ENCODE measurements at regions not wholly inside any gene's neighbourhood (a gene's known extent, or its start where the extent isn't known, plus 50 kb on each side); places are given as distances from the start of the nearest gene placed in this dataset.

DNA sequence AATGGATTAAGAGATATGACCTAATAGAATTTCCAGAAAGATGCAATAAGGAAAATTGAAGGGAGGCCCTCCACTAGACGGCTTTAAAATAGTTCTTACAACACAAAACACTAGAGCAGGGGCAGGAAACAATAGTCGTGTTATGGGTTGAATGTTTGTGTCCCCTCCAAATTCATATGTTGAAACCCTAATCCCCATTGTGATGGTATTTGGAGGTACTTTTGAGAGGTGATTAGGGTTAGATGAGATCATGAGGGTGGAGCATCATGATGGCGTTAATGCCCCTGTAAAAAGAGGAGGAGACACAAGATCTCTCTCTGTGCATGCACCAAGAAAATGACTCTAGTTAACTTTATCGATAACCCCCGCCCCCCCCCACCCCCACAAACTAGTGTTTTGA lies 104.0 kb upstream of the HMGN3 start:
- no peak for DNase-seq (ENCODE audit: extremely low read depth in 1 of 4, low spot score in 3 of 4)
- no TSS peak for BruUV-seq (replicated peaks)
- ChIA-PET CTCF (ENCODE audit: low intra/inter-chr PET ratio) (interaction anchor here (0.6 kb wide), 1 partner anchor 340 kb away, joined by 4 read pairs; no protein-coding TSS in a partner anchor), POLR2A (no interaction called here)
- Histone ChIP-seq H3K79me2 (ENCODE audit: control insufficient read depth, insufficient read depth, low read length) (no peaks in the 10 kb centered on the region), H3K9ac (ENCODE audit: insufficient read depth in 1 of 2, low read depth in 2 of 2, low read length in 2 of 2) (no peak overlapping the region), H3K27me3 (ENCODE audit: control insufficient read depth in 2 of 2, insufficient read depth in 2 of 2, low read length in 2 of 2) (no peaks in the 10 kb centered on the region), H2AFZ (ENCODE audit: low read depth, low read length) (no peak overlapping the region), H3K4me3 (no peak overlapping the region), H4K20me1 (replicated peaks; ENCODE audit: control insufficient read depth, insufficient read depth, low read length) (no peaks in the 10 kb centered on the region), H3K36me3 (ENCODE audit: control insufficient read depth, insufficient read depth, low read length) (no peaks in the 10 kb centered on the region), H3K4me1 (replicated peaks in 1 of 2; ENCODE audit: control insufficient read depth in 2 of 2, insufficient read depth in 2 of 2, low read length in 2 of 2) (no peaks in the 10 kb centered on the region), H3K9me3 (replicated peaks; ENCODE audit: control insufficient read depth, insufficient read depth, low read depth, low read length) (no peaks in the 10 kb centered on the region), H3K9me1 (ENCODE audit: control insufficient read depth, insufficient read depth, low read length) (no peaks in the 10 kb centered on the region), H3K27ac (ENCODE audit: extremely low read depth, low read depth, low read length) (no peak overlapping the region), H3K4me2 (ENCODE audit: insufficient read depth, low read length) (no peak overlapping the region)
- intact Hi-C loops (cut with micrococcal nuclease) (no loop called here), in situ Hi-C loops (cut with MboI) (no loop called here)
- ATAC-seq = no peak
- 1% methylated on average over 4 of the region's 5 CpGs for WGBS (ENCODE audit: insufficient coverage, low coverage, missing lambda C conversion rate)
- FAIRE-seq = no peak
- no peak for TF ChIP-seq ZNF174 (CRISPR knock-in tag; IDR thresholded peaks at IDR 0.05)
- no peak for TF ChIP-seq TAF7 (tag; IDR thresholded peaks at IDR 0.05)
- no peak for TF ChIP-seq HIVEP1 (CRISPR knock-in tag; IDR thresholded peaks at IDR 0.05)
- TF ChIP-seq CBX1 (IDR thresholded peaks at IDR 0.05; ENCODE audit: low read depth) = no peak
- no peak for TF ChIP-seq TCF3 (CRISPR knock-in tag; IDR thresholded peaks at IDR 0.05)
- TF ChIP-seq, protein P1, sequence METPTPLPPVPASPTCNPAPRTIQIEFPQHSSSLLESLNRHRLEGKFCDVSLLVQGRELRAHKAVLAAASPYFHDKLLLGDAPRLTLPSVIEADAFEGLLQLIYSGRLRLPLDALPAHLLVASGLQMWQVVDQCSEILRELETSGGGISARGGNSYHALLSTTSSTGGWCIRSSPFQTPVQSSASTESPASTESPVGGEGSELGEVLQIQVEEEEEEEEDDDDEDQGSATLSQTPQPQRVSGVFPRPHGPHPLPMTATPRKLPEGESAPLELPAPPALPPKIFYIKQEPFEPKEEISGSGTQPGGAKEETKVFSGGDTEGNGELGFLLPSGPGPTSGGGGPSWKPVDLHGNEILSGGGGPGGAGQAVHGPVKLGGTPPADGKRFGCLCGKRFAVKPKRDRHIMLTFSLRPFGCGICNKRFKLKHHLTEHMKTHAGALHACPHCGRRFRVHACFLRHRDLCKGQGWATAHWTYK (CRISPR knock-in tag; IDR thresholded peaks at IDR 0.05) = no peak
- TF ChIP-seq RBM39 (optimal IDR thresholded peaks at IDR 0.05; ENCODE audit: low read depth, low read length) = no peak
- TF ChIP-seq TARDBP (IDR thresholded peaks at IDR 0.05) = no peak
- TF ChIP-seq, protein P2, sequence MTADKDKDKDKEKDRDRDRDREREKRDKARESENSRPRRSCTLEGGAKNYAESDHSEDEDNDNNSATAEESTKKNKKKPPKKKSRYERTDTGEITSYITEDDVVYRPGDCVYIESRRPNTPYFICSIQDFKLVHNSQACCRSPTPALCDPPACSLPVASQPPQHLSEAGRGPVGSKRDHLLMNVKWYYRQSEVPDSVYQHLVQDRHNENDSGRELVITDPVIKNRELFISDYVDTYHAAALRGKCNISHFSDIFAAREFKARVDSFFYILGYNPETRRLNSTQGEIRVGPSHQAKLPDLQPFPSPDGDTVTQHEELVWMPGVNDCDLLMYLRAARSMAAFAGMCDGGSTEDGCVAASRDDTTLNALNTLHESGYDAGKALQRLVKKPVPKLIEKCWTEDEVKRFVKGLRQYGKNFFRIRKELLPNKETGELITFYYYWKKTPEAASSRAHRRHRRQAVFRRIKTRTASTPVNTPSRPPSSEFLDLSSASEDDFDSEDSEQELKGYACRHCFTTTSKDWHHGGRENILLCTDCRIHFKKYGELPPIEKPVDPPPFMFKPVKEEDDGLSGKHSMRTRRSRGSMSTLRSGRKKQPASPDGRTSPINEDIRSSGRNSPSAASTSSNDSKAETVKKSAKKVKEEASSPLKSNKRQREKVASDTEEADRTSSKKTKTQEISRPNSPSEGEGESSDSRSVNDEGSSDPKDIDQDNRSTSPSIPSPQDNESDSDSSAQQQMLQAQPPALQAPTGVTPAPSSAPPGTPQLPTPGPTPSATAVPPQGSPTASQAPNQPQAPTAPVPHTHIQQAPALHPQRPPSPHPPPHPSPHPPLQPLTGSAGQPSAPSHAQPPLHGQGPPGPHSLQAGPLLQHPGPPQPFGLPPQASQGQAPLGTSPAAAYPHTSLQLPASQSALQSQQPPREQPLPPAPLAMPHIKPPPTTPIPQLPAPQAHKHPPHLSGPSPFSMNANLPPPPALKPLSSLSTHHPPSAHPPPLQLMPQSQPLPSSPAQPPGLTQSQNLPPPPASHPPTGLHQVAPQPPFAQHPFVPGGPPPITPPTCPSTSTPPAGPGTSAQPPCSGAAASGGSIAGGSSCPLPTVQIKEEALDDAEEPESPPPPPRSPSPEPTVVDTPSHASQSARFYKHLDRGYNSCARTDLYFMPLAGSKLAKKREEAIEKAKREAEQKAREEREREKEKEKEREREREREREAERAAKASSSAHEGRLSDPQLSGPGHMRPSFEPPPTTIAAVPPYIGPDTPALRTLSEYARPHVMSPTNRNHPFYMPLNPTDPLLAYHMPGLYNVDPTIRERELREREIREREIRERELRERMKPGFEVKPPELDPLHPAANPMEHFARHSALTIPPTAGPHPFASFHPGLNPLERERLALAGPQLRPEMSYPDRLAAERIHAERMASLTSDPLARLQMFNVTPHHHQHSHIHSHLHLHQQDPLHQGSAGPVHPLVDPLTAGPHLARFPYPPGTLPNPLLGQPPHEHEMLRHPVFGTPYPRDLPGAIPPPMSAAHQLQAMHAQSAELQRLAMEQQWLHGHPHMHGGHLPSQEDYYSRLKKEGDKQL (CRISPR knock-in tag; IDR thresholded peaks at IDR 0.05; ENCODE audit: borderline replicate concordance) = no peak
- no peak for TF ChIP-seq XRCC4 (IDR thresholded peaks at IDR 0.05; ENCODE audit: extremely low read depth, insufficient read depth, insufficient read length)
- TF ChIP-seq RB1 (IDR thresholded peaks at IDR 0.05; ENCODE audit: low read depth) = no peak
- TF ChIP-seq HSF4 (CRISPR knock-in tag; IDR thresholded peaks at IDR 0.05; ENCODE audit: borderline replicate concordance) = no peak
- TF ChIP-seq, protein P3, sequence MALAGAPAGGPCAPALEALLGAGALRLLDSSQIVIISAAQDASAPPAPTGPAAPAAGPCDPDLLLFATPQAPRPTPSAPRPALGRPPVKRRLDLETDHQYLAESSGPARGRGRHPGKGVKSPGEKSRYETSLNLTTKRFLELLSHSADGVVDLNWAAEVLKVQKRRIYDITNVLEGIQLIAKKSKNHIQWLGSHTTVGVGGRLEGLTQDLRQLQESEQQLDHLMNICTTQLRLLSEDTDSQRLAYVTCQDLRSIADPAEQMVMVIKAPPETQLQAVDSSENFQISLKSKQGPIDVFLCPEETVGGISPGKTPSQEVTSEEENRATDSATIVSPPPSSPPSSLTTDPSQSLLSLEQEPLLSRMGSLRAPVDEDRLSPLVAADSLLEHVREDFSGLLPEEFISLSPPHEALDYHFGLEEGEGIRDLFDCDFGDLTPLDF (CRISPR knock-in tag; IDR thresholded peaks at IDR 0.05) = no peak
- no peak for TF ChIP-seq SRSF3 (IDR thresholded peaks at IDR 0.05; ENCODE audit: insufficient read depth, low read length)
- TF ChIP-seq ZNF316 (IDR thresholded peaks at IDR 0.05) = no peak
- no peak for TF ChIP-seq ZNF551 (CRISPR knock-in tag; IDR thresholded peaks at IDR 0.05)
- TF ChIP-seq TRIM24 (IDR thresholded peaks at IDR 0.05) = no peak
- no peak for TF ChIP-seq SMAD1 (IDR thresholded peaks at IDR 0.05; ENCODE audit: low read depth, low read length, partially characterized antibody)

All from K562 (cell line).